ENCODE measurements at regions not wholly inside any gene's neighbourhood (a gene's known extent, or its start where the extent isn't known, plus 50 kb on each side); places are given as distances from the start of the nearest gene placed in this dataset.
A peak's percentile ranks its signal among the peaks of the same experiment; 100 is the strongest.

DNA sequence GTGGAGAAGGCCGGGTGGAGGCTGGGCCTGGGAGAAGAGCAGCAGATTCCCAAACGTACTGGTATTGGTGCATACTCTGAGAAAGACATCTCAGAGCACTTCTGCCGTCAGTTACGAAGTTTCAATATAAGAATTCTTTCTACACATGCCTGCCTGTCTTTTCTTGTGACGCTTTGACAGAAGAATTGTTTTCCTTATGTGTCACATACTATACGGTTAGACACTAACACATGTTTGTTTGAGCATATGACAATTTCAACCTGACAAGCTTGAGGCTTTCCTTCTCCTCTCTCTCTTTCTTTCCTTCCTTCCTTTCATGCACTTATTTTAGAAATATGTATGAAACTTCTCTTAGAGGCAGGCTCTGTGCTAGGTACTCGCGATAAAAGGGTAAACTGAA lies 360.0 kb downstream of the QKI start:
- H3K27ac Mint-ChIP-seq (ENCODE audit: low read depth, unreplicated experiment) = no peak overlapping the region
- CTCF ChIA-PET = interaction anchor here (0.7 kb wide), 1 partner anchor 8 kb away, joined by 3 read pairs; no protein-coding TSS in a partner anchor
- TF ChIP-seq, protein P1, sequence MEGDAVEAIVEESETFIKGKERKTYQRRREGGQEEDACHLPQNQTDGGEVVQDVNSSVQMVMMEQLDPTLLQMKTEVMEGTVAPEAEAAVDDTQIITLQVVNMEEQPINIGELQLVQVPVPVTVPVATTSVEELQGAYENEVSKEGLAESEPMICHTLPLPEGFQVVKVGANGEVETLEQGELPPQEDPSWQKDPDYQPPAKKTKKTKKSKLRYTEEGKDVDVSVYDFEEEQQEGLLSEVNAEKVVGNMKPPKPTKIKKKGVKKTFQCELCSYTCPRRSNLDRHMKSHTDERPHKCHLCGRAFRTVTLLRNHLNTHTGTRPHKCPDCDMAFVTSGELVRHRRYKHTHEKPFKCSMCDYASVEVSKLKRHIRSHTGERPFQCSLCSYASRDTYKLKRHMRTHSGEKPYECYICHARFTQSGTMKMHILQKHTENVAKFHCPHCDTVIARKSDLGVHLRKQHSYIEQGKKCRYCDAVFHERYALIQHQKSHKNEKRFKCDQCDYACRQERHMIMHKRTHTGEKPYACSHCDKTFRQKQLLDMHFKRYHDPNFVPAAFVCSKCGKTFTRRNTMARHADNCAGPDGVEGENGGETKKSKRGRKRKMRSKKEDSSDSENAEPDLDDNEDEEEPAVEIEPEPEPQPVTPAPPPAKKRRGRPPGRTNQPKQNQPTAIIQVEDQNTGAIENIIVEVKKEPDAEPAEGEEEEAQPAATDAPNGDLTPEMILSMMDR (IDR thresholded peaks at IDR 0.05; ENCODE audit: unreplicated experiment) = no peak

DNA sequence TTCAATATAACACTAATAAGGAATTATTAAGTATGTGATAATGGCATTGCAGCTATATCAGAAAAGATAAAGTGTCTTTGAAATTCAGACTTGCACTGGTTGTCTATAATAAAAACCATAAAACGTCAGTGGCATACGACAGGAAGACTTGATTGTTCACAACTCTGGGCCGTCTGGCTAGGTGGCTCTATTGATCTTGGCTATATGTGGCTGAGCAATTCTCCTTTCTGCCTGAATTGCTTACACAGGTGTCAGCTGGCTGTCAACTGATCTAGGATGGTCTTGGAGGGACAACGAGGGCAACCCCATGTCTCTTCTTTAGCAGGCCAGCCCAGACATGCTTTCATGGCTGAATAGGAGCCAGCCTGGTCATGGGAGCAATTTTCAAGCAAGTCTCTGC lies 359.1 kb downstream of the QKI start:
- no peaks in the 10 kb centered on the region for H3K36me3 Mint-ChIP-seq (ENCODE audit: insufficient read depth, unreplicated experiment)
- TF ChIP-seq, protein P1 (IDR thresholded peaks at IDR 0.05; ENCODE audit: unreplicated experiment) = no peak
- CTCF ChIA-PET = interaction anchor here (0.6 kb wide), 1 partner anchor 305 kb away, joined by 4 read pairs; no protein-coding TSS in a partner anchor
- H3K4me1 Mint-ChIP-seq (ENCODE audit: insufficient read depth, unreplicated experiment) = no peaks in the 10 kb centered on the region
- no peaks in the 10 kb centered on the region for H3K9me3 Mint-ChIP-seq (ENCODE audit: unreplicated experiment)
- H3K4me3 Mint-ChIP-seq (ENCODE audit: unreplicated experiment) = no peak overlapping the region
- intact Hi-C loops (cut with micrococcal nuclease) = no loop called here
- H3K27ac Mint-ChIP-seq (ENCODE audit: low read depth, unreplicated experiment) = no peak overlapping the region
- no peaks in the 10 kb centered on the region for H3K27me3 Mint-ChIP-seq (ENCODE audit: insufficient read depth, unreplicated experiment)
- no peak for DNase-seq (ENCODE audit: unreplicated experiment)
- BruUV-seq (replicated peaks) = no TSS peak
- POLR2A ChIA-PET = interaction anchor here (0.6 kb wide), 1 partner anchor 792 kb away, joined by 3 read pairs; no protein-coding TSS in a partner anchor

More for the DNA sequence above, 360.0 kb downstream of the QKI start:
- Mint-ChIP-seq H3K27me3 (ENCODE audit: insufficient read depth, unreplicated experiment) (no peaks in the 10 kb centered on the region), H3K9me3 (ENCODE audit: unreplicated experiment) (no peaks in the 10 kb centered on the region), H3K36me3 (ENCODE audit: insufficient read depth, unreplicated experiment) (no peaks in the 10 kb centered on the region), H3K4me3 (ENCODE audit: unreplicated experiment) (no peak overlapping the region), H3K4me1 (ENCODE audit: insufficient read depth, unreplicated experiment) (no peaks in the 10 kb centered on the region)
- BruUV-seq (replicated peaks) = no TSS peak
- no peak for DNase-seq (ENCODE audit: unreplicated experiment)
- POLR2A ChIA-PET = interaction anchor here (0.7 to 1.6 kb wide), 4 partner anchors 9 to 183 kb away, joined by 3 to 4 read pairs (median 4); no protein-coding TSS in a partner anchor
- intact Hi-C loops (cut with micrococcal nuclease) = no loop called here

DNA sequence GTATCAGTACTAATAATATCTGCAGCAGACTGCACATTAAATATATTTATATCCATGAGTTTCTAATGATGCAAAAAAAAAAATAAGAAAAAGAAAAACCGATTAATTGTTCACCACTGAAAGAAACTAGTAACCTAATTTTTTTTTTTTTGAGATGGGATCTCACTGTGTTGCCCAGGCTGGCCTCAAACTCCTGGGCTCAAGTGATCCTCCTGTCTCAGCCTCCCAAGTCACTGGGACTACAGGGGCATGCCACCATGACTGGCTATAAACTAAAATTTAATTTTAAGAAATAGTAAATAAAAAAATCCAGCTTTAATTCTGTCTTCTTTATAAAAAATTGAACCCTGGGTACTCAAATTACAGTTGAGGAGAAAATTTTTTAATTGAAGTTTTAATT lies 358.2 kb downstream of the QKI start:
- no peaks in the 10 kb centered on the region for H3K36me3 Mint-ChIP-seq (ENCODE audit: insufficient read depth, unreplicated experiment)
- CTCF ChIA-PET = interaction anchor here (0.7 kb wide), 1 partner anchor 47 kb away, joined by 4 read pairs; no protein-coding TSS in a partner anchor
- H3K27me3 Mint-ChIP-seq (ENCODE audit: insufficient read depth, unreplicated experiment) = no peaks in the 10 kb centered on the region
- POLR2A ChIA-PET = no interaction called here
- intact Hi-C loops (cut with micrococcal nuclease) = no loop called here
- H3K9me3 Mint-ChIP-seq (ENCODE audit: unreplicated experiment) = no peaks in the 10 kb centered on the region
- no peaks in the 10 kb centered on the region for H3K4me1 Mint-ChIP-seq (ENCODE audit: insufficient read depth, unreplicated experiment)
- H3K27ac Mint-ChIP-seq (ENCODE audit: low read depth, unreplicated experiment) = no peak overlapping the region
- TF ChIP-seq, protein P1 (IDR thresholded peaks at IDR 0.05; ENCODE audit: unreplicated experiment) = no peak
- DNase-seq (ENCODE audit: unreplicated experiment) = no peak
- H3K4me3 Mint-ChIP-seq (ENCODE audit: unreplicated experiment) = no peak overlapping the region
- no TSS peak for BruUV-seq (replicated peaks)

DNA sequence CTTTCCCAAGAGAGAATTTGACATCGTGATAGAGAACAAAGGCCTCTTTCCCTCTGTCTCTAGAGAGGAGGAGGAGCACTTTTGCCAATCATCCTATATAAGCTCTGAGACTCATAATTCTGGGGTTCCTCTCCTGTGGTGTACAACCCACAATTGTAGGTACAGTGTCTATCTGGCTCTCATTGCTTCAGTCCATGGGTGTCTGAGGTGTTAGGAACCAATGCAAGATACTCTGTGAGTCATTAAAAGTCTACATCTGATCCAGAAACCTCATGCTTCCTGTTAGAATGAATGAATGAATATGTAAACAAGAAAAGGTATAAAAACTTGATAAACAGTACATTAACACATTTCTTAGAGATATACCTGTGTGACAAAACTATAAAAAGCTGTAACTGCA lies 356.7 kb downstream of the QKI start:
- H3K9me3 Mint-ChIP-seq (ENCODE audit: unreplicated experiment) = no peaks in the 10 kb centered on the region
- H3K27ac Mint-ChIP-seq (ENCODE audit: low read depth, unreplicated experiment) = no peak overlapping the region
- CTCF ChIA-PET = no interaction called here
- H3K4me3 Mint-ChIP-seq (ENCODE audit: unreplicated experiment) = no peak overlapping the region
- TF ChIP-seq, protein P1 (IDR thresholded peaks at IDR 0.05; ENCODE audit: unreplicated experiment) = no peak
- no peaks in the 10 kb centered on the region for H3K27me3 Mint-ChIP-seq (ENCODE audit: insufficient read depth, unreplicated experiment)
- POLR2A ChIA-PET = no interaction called here
- DNase-seq (ENCODE audit: unreplicated experiment) = peak; percentile 12
- BruUV-seq (replicated peaks) = no TSS peak
- intact Hi-C loops (cut with micrococcal nuclease) = no loop called here
- H3K36me3 Mint-ChIP-seq (ENCODE audit: insufficient read depth, unreplicated experiment) = no peaks in the 10 kb centered on the region
- peaks cover 4% of the 10 kb centered on the region for H3K4me1 Mint-ChIP-seq (ENCODE audit: insufficient read depth, unreplicated experiment)
